GM10266 (cell line): ENCODE measurements at regions not wholly inside any gene's neighbourhood (a gene's known extent, or its start where the extent isn't known, plus 50 kb on each side); places are given as distances from the start of the nearest gene placed in this dataset.
"Not testable (repeated sequence)": the region's sequence is repeated elsewhere in the genome, so short reads cannot be mapped to it uniquely, and the experiment has no call there.

Experiments used
- DNase-seq: peaks from one replicate; pipeline ENCODE4 v3.0.0; 2012; ENCODE audit errors: extremely low spot score
- TF ChIP-seq, protein P1 (sequence below): IDR thresholded peaks from 2 replicates; pipeline ENCODE4 v1.5.1; 2012; ENCODE audit warnings: mild to moderate bottlenecking, low read depth; ENCODE audit not compliant: control insufficient read depth, insufficient read depth; ENCODE audit errors: missing control alignments

DNA sequence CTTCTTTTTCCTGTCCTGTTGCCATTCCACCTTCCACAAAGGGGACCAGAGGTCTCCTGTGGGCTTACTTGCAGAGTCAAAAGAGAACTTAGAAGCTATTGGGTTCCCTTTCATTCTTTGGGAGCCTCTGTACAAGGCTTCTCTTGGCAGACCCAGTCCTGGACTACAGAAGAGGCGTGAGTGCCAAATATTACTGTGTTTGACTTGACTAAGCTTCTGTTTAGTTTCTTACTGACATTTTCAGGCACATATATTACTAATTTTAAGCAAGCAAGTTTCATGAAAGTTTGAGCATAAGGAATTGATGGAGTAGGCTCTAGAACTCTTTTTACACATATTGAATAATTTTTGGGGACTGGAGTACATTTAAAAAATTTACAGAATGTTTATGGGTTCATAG, 254.4 kb downstream of the HAPSTR1 start:
- TF ChIP-seq, protein P1, sequence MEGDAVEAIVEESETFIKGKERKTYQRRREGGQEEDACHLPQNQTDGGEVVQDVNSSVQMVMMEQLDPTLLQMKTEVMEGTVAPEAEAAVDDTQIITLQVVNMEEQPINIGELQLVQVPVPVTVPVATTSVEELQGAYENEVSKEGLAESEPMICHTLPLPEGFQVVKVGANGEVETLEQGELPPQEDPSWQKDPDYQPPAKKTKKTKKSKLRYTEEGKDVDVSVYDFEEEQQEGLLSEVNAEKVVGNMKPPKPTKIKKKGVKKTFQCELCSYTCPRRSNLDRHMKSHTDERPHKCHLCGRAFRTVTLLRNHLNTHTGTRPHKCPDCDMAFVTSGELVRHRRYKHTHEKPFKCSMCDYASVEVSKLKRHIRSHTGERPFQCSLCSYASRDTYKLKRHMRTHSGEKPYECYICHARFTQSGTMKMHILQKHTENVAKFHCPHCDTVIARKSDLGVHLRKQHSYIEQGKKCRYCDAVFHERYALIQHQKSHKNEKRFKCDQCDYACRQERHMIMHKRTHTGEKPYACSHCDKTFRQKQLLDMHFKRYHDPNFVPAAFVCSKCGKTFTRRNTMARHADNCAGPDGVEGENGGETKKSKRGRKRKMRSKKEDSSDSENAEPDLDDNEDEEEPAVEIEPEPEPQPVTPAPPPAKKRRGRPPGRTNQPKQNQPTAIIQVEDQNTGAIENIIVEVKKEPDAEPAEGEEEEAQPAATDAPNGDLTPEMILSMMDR = no peak
- no peak for DNase-seq

- DNase-seq = no peak
- TF ChIP-seq, protein P1 = no peak
Measured at GRCh38 chr16:9348912-9349311, 257.5 kb downstream of the HAPSTR1 start.

- not testable (repeated sequence) for DNase-seq
Measured at GRCh38 chr16:9349373-9349960, 258.0 kb downstream of the HAPSTR1 start.

GRCh38 chr16:9350119-9350799, 258.8 kb downstream of the HAPSTR1 start:
- not testable (repeated sequence) for DNase-seq

GRCh38 chr16:9351440-9351839, 260.0 kb downstream of the HAPSTR1 start:
- TF ChIP-seq, protein P1 = no peak
- DNase-seq = no peak

DNA sequence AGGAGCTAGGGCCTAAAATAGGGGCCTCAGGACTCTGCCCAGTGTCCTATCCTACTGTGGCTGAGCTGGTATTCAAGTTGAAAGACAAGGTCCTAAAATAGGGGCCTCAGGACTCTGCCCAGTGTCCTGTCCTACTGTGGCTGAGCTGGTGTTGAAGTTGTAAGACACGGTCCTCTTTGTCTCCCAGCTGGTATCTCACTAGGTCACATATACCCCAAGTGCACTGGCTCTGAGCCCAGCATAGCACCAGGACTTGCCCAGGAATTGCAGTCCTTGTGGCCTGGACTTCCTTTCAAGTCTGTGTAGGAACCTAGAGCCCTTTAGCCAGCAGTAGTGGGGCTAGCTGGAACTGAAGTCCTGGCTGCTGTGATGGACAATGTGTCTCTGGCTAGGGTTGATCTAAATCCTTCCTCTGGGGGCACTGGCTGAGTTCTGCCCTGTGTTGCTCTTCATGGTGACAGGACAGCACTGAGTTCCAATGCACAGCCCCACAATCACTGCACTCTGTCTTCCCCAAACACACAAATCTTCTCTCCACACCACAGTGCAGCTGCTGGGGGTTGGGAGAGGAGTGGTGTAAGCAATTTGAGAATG, 260.5 kb downstream of the HAPSTR1 start:
- no peak for DNase-seq
- TF ChIP-seq, protein P1 = no peak

DNA sequence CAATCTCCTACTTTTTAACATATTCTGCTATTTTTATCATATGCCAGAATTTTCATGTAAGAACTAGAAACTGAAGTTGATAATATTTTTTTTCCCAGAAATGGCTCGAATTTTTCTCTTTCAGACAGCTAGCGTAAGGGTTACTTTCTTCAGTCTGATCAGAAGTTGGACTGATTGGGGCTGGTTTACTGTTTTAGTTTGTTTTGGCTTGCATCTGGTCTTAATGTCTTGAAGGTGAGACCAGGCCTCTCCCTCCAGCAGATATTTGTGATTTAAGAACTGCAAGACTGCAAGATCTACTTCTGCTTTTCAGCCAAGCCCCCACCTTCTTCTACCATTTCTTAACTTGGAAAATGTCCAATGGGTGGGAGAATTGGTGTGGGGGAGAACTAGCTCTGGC, 266.4 kb downstream of the HAPSTR1 start:
- TF ChIP-seq, protein P1 = no peak
- no peak for DNase-seq

GRCh38 chr16:9360075-9360474, 268.6 kb downstream of the HAPSTR1 start:
- DNase-seq = no peak
- TF ChIP-seq, protein P1 = no peak
